Left lung (tissue), 4 donors: ENCODE measurements at regions not wholly inside any gene's neighbourhood (a gene's known extent, or its start where the extent isn't known, plus 50 kb on each side); places are given as distances from the start of the nearest gene placed in this dataset.

Source experiments
- ATAC-seq: fragments of 200-7000 bp; cut with Tn5 transposase; one replicate; pipeline ENCODE4 v1.9.1; 2020; ENCODE audit warnings: moderate library complexity
- DNase-seq, 4 donors: peaks; one replicate each; pipeline ENCODE4 v3.0.0-alpha.2; 2013 to 2020
- H3K27ac ChIP-seq, 2 donors: fragments of 200-600 bp; sonication (generic) in 1 of 2; one replicate each; pipeline versions ENCODE4 v1.5.0 to v1.8.0; 2020 to 2021
- H3K27me3 ChIP-seq, 2 donors: fragments of 200-600 bp; sonication (generic) in 1 of 2; one replicate each; pipeline versions ENCODE4 v1.5.0 to v1.8.0; 2020 to 2021
- H3K36me3 ChIP-seq, 2 donors: fragments of 200-600 bp; sonication (generic) in 1 of 2; one replicate each; pipeline versions ENCODE4 v1.5.0 to v1.8.0; 2020 to 2021
- H3K4me1 ChIP-seq, 2 donors: fragments of 200-600 bp; one replicate each; pipeline ENCODE4 v1.8.0; 2021
- H3K4me3 ChIP-seq, 2 donors: fragments of 200-600 bp; sonication (generic) in 1 of 2; one replicate each; pipeline versions ENCODE4 v1.5.0 to v1.8.0; 2020 to 2021; ENCODE audit warnings: mild to moderate bottlenecking in 1 of 2
- H3K9me3 ChIP-seq, 2 donors: fragments of 200-600 bp; sonication (generic) in 1 of 2; one replicate each; pipeline versions ENCODE4 v1.5.0 to v1.8.0; 2020 to 2021
- CTCF ChIP-seq, 2 donors: fragments of 200-600 bp; sonication (generic) in 1 of 2; IDR thresholded peaks; one replicate each; pipeline versions ENCODE4 v1.5.0 to v1.8.0; 2021; ENCODE audit warnings: antibody characterized with exemption in 2 of 2
- intact Hi-C, 2 donors: fragments of 100-400 bp; cut with DNase I; formaldehyde crosslinking; loops; one replicate each; pipeline versions ENCODE4 v1.11.2 to v1.14.2; 2022
- donor health status: DM: no; HTN: yes; CAD: no.
- donor health status: DM: no; HTN: no; CAD: no.

GRCh38 chr14:34373191-34373590, 88.8 kb downstream of the SPTSSA start:
- H3K9me3 ChIP-seq, result no peaks in the 10 kb centered on the region
- H3K27ac ChIP-seq, result peak overlapping the region in 1 of 2 donors; percentile 41
- no peak for ATAC-seq

GRCh38 chr14:34372786-34373185, 89.3 kb downstream of the SPTSSA start:
- H3K4me1 ChIP-seq, result peaks cover 14 to 41% of the 10 kb centered on the region in 2 donors
- no peak overlapping the region for H3K4me3 ChIP-seq
- ATAC-seq (no peak), DNase-seq (no peak)
- H3K9me3 ChIP-seq, result no peaks in the 10 kb centered on the region
- intact Hi-C loops, result no loop called here
- no peaks in the 10 kb centered on the region for H3K27me3 ChIP-seq
- H3K27ac ChIP-seq, result peak overlapping the region in 1 of 2 donors; percentile 41
- no peak for TF ChIP-seq CTCF (IDR thresholded peaks at IDR 0.05)
- H3K36me3 ChIP-seq, result no peaks in the 10 kb centered on the region

More at GRCh38 chr14:34373191-34373590, 88.8 kb downstream of the SPTSSA start:
- no peaks in the 10 kb centered on the region for H3K27me3 ChIP-seq
- DNase-seq, result no peak
- TF ChIP-seq CTCF (IDR thresholded peaks at IDR 0.05), result no peak
- H3K4me1 ChIP-seq, result peaks cover 14 to 37% of the 10 kb centered on the region in 2 donors
- H3K36me3 ChIP-seq, result no peaks in the 10 kb centered on the region
- intact Hi-C loops, result no loop called here
- no peak overlapping the region for H3K4me3 ChIP-seq

GRCh38 chr14:34369648-34370030, 92.4 kb downstream of the SPTSSA start:
- intact Hi-C loops, result no loop called here
- TF ChIP-seq CTCF (IDR thresholded peaks at IDR 0.05), result no peak
- no peak for DNase-seq
- H3K27me3 ChIP-seq, result no peaks in the 10 kb centered on the region
- peaks cover 14 to 49% of the 10 kb centered on the region in 2 donors for H3K4me1 ChIP-seq
- peak; percentile 46 for ATAC-seq
- no peak overlapping the region for H3K4me3 ChIP-seq
- peak overlapping the region; percentile 49 to 55 for H3K27ac ChIP-seq
- H3K36me3 ChIP-seq, result no peaks in the 10 kb centered on the region
- no peaks in the 10 kb centered on the region for H3K9me3 ChIP-seq

GRCh38 chr14:34368971-34369647, 92.9 kb downstream of the SPTSSA start:
- no peak for DNase-seq
- no peaks in the 10 kb centered on the region for H3K9me3 ChIP-seq
- no peak overlapping the region for H3K4me3 ChIP-seq
- H3K4me1 ChIP-seq, result peaks cover 16 to 54% of the 10 kb centered on the region in 2 donors
- H3K27me3 ChIP-seq, result no peaks in the 10 kb centered on the region
- H3K27ac ChIP-seq, result peak overlapping the region; percentile 49 to 55
- peak; percentile 60 for ATAC-seq
- H3K36me3 ChIP-seq, result no peaks in the 10 kb centered on the region
- intact Hi-C loops, result no loop called here
- no peak for TF ChIP-seq CTCF (IDR thresholded peaks at IDR 0.05)

GRCh38 chr14:34368115-34368970, 93.7 kb downstream of the SPTSSA start:
- peak in 2 of 4 donors; percentile 22 to 36 for DNase-seq
- Histone ChIP-seq H3K9me3 (no peaks in the 10 kb centered on the region), H3K36me3 (no peaks in the 10 kb centered on the region), H3K27me3 (no peaks in the 10 kb centered on the region), H3K27ac (peak overlapping the region; percentile 49 to 55), H3K4me1 (peaks cover 22 to 60% of the 10 kb centered on the region in 2 donors), H3K4me3 (no peak overlapping the region)
- ATAC-seq, result peak; percentile 67
- intact Hi-C loops, result no loop called here
- no peak for TF ChIP-seq CTCF (IDR thresholded peaks at IDR 0.05)
